ENCODE measurements at regions not wholly inside any gene's neighbourhood (a gene's known extent, or its start where the extent isn't known, plus 50 kb on each side); places are given as distances from the start of the nearest gene placed in this dataset.

- DNase-seq = no peak
Observed at GRCh38 chr16:86093801-86094750, 195.1 kb downstream of the IRF8 start.

GRCh38 chr16:86095131-86095752, 196.3 kb downstream of the IRF8 start:
- no peak for DNase-seq

GRCh38 chr16:86095906-86096485, 197.0 kb downstream of the IRF8 start:
- no peak for DNase-seq

- DNase-seq = no peak
Observed at GRCh38 chr16:86096850-86097249, 197.9 kb downstream of the IRF8 start.

GRCh38 chr16:86099326-86099725, 200.4 kb downstream of the IRF8 start:
- no peak for DNase-seq

GRCh38 chr16:86100205-86101136, 201.5 kb downstream of the IRF8 start:
- no peak for DNase-seq

- DNase-seq = no peak
Observed at GRCh38 chr16:86101137-86101896, 202.4 kb downstream of the IRF8 start.

GRCh38 chr16:86101897-86102157, 202.9 kb downstream of the IRF8 start:
- no peak for DNase-seq

- no peak for DNase-seq
Observed at GRCh38 chr16:86103320-86103719, 204.4 kb downstream of the IRF8 start.

- DNase-seq = no peak
Observed at GRCh38 chr16:86104537-86105048, 205.6 kb downstream of the IRF8 start.

GRCh38 chr16:86107215-86107825, 208.4 kb downstream of the IRF8 start:
- no peak for DNase-seq

- DNase-seq = no peak
Observed at GRCh38 chr16:86108062-86108461, 209.1 kb downstream of the IRF8 start.

- DNase-seq = no peak
Observed at GRCh38 chr16:86110134-86110533, 211.2 kb downstream of the IRF8 start.

- no peak for DNase-seq
Observed at GRCh38 chr16:86110726-86111125, 211.8 kb downstream of the IRF8 start.

GRCh38 chr16:86112178-86112577, 213.2 kb downstream of the IRF8 start:
- DNase-seq = no peak

GRCh38 chr16:86117235-86117634, 218.3 kb downstream of the IRF8 start:
- no peak for DNase-seq

- no peak for DNase-seq
Observed at GRCh38 chr16:86117756-86118155, 218.8 kb downstream of the IRF8 start.

- DNase-seq = no peak
Observed at GRCh38 chr16:86118467-86119307, 219.7 kb downstream of the IRF8 start.

GRCh38 chr16:86120201-86121192, 221.5 kb downstream of the IRF8 start:
- DNase-seq = no peak
